D721Med (cell line): ENCODE measurements at regions not wholly inside any gene's neighbourhood (a gene's known extent, or its start where the extent isn't known, plus 50 kb on each side); places are given as distances from the start of the nearest gene placed in this dataset.
"Not testable (repeated sequence)": the region's sequence is repeated elsewhere in the genome, so short reads cannot be mapped to it uniquely, and the experiment has no call there.

ENCODE experiments used
- DNase-seq: peaks from one replicate; pipeline ENCODE4 v3.0.0; 2011; ENCODE audit warnings: low spot score; ENCODE audit not compliant: insufficient read length
- FAIRE-seq: peaks from 2 replicates; lab custom pipeline; 2011; peaks lifted over from hg19 to GRCh38; lab: Jason Lieb, UNC
- CTCF ChIP-seq: IDR thresholded peaks from 2 replicates; pipeline ENCODE4 v1.5.1; 2012; ENCODE audit warnings: mild to moderate bottlenecking, control low read depth; ENCODE audit not compliant: insufficient read depth; ENCODE audit errors: missing control alignments

- not testable (repeated sequence) for DNase-seq, FAIRE-seq
These were observed 129.5 kb upstream of the PRKX start for GRCh38 chrX:3842822-3843521.

GRCh38 chrX:3838754-3839153 is 125.3 kb upstream of the PRKX start:
- FAIRE-seq, DNase-seq: not testable (repeated sequence)

GRCh38 chrX:3837958-3838643 is 124.7 kb upstream of the PRKX start:
- FAIRE-seq, DNase-seq: not testable (repeated sequence)

- not testable (repeated sequence) for DNase-seq, FAIRE-seq
These were observed 123.8 kb upstream of the PRKX start for GRCh38 chrX:3837211-3837610.

- FAIRE-seq = not testable (repeated sequence)
These were observed 120.5 kb upstream of the PRKX start for GRCh38 chrX:3833761-3834542.

GRCh38 chrX:3830020-3830419 is 116.6 kb upstream of the PRKX start:
- DNase-seq, FAIRE-seq: not testable (repeated sequence)

More at GRCh38 chrX:3833761-3834542, 120.5 kb upstream of the PRKX start:
- DNase-seq = not testable (repeated sequence)

- FAIRE-seq, DNase-seq: not testable (repeated sequence)
These were observed 115.6 kb upstream of the PRKX start for GRCh38 chrX:3829041-3829531.

- FAIRE-seq, DNase-seq: not testable (repeated sequence)
These were observed 115.1 kb upstream of the PRKX start for GRCh38 chrX:3828378-3829040.

GRCh38 chrX:3824008-3824407 is 110.6 kb upstream of the PRKX start:
- FAIRE-seq, DNase-seq: not testable (repeated sequence)

- TF ChIP-seq CTCF = no peak
- no peak for FAIRE-seq
- DNase-seq = no peak
These were observed 106.7 kb upstream of the PRKX start for GRCh38 chrX:3820167-3820566.

GRCh38 chrX:3817480-3817879 is 104.0 kb upstream of the PRKX start:
- not testable (repeated sequence) for DNase-seq, FAIRE-seq

GRCh38 chrX:3815896-3816664 is 102.6 kb upstream of the PRKX start:
- no peak for FAIRE-seq
- DNase-seq = no peak
- TF ChIP-seq CTCF = no peak
